HCT116 (cell line): ENCODE measurements at regions not wholly inside any gene's neighbourhood (a gene's known extent, or its start where the extent isn't known, plus 50 kb on each side); places are given as distances from the start of the nearest gene placed in this dataset.

Source experiments
- CEBPB ChIP-seq: IDR thresholded peaks from 2 replicates; pipeline ENCODE4 v1.6.1; 2012; ENCODE audit warnings: low read depth
- EZH2 ChIP-seq: fragments of 200-600 bp; sonication (generic); IDR thresholded peaks from 2 replicates; pipeline ENCODE4 v1.6.1; 2017; ENCODE audit warnings: antibody characterized with exemption, mixed run types
- EZH2phosphoT487 ChIP-seq: fragments of 200-600 bp; IDR thresholded peaks from 2 replicates; pipeline ENCODE4 v1.6.1; 2018; ENCODE audit warnings: antibody characterized with exemption, borderline replicate concordance
- POLR2A ChIP-seq: IDR thresholded peaks from 2 replicates; pipeline ENCODE4 v1.7.0; 2011; ENCODE audit warnings: borderline replicate concordance; ENCODE audit not compliant: insufficient read depth, insufficient read length; ENCODE audit errors: extremely low read depth
- POLR2AphosphoS5 ChIP-seq: IDR thresholded peaks from 2 replicates; pipeline ENCODE4 v1.6.1; 2011; ENCODE audit warnings: mild to moderate bottlenecking, low read depth, low read length, moderate library complexity
- RAD21 ChIP-seq: IDR thresholded peaks from 2 replicates; pipeline ENCODE4 v1.6.1; 2012; ENCODE audit warnings: low read depth, mild to moderate bottlenecking
- TCF7L2 ChIP-seq: IDR thresholded peaks from 2 replicates; pipeline ENCODE4 v1.7.0; 2011; ENCODE audit warnings: borderline replicate concordance, inconsistent platforms; ENCODE audit not compliant: insufficient read depth, insufficient read length; ENCODE audit errors: extremely low read depth
- ZFX ChIP-seq: fragments of 450-650 bp; IDR thresholded peaks from 2 replicates; pipeline ENCODE4 v1.6.1; 2017
- TF ChIP-seq, protein P1 (sequence below), 3 experiments: fragments of 200-600 bp in 1 of 3; sonication (generic) in 1 of 3; IDR thresholded peaks in 2 of 3; conservative IDR thresholded peaks in 1 of 3; 2 replicates each; pipeline ENCODE4 v1.5.1; 2012 to 2017; ENCODE audit warnings: low read depth in 2 of 3, low read length in 2 of 3, antibody characterized with exemption in 1 of 3, borderline replicate concordance in 1 of 3, control low read depth in 1 of 3, mild to moderate bottlenecking in 1 of 3, mixed read lengths in 1 of 3, mixed run types in 1 of 3, moderate library complexity in 1 of 3; ENCODE audit not compliant: insufficient read depth in 1 of 3
- TF ChIP-seq, protein P2 (sequence below): IDR thresholded peaks from 2 replicates; pipeline ENCODE4 v1.6.1; 2012; ENCODE audit warnings: low read depth
- TF ChIP-seq, protein P3 (sequence below): IDR thresholded peaks from 2 replicates; pipeline ENCODE4 v1.6.1; 2012
- TF ChIP-seq, protein P4 (sequence below): IDR thresholded peaks from 2 replicates; pipeline ENCODE4 v1.6.1; 2012

DNA sequence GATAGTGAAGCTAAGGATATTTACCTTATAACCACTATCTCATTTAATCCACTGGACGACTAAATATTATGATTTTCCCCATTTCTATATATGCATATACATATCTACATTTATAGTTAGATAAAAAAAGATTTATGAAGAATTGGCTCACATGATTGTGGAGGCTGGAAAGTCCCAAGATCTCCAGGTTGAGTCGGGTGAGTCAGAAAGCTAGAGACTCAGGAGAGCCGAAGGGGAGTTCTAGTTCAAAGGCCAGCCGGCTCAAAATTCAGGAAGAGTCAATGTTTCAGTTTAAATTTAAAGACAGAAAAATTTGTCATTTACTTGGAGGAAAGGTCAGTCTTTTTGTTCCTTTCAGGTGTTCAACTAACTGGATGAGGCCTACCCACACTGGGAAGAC, 158.2 kb upstream of the CPEB2 start:
- TF ChIP-seq EZH2, result no peak
- TF ChIP-seq, protein P1, sequence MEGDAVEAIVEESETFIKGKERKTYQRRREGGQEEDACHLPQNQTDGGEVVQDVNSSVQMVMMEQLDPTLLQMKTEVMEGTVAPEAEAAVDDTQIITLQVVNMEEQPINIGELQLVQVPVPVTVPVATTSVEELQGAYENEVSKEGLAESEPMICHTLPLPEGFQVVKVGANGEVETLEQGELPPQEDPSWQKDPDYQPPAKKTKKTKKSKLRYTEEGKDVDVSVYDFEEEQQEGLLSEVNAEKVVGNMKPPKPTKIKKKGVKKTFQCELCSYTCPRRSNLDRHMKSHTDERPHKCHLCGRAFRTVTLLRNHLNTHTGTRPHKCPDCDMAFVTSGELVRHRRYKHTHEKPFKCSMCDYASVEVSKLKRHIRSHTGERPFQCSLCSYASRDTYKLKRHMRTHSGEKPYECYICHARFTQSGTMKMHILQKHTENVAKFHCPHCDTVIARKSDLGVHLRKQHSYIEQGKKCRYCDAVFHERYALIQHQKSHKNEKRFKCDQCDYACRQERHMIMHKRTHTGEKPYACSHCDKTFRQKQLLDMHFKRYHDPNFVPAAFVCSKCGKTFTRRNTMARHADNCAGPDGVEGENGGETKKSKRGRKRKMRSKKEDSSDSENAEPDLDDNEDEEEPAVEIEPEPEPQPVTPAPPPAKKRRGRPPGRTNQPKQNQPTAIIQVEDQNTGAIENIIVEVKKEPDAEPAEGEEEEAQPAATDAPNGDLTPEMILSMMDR (IDR thresholded peaks at IDR 0.05 in 2 of 3, conservative IDR thresholded peaks at IDR 0.05 in 1 of 3; ENCODE audit: borderline replicate concordance in 1 of 3, insufficient read depth in 1 of 3, low read depth in 2 of 3, low read length in 2 of 3), result no peak
- TF ChIP-seq, protein P2, sequence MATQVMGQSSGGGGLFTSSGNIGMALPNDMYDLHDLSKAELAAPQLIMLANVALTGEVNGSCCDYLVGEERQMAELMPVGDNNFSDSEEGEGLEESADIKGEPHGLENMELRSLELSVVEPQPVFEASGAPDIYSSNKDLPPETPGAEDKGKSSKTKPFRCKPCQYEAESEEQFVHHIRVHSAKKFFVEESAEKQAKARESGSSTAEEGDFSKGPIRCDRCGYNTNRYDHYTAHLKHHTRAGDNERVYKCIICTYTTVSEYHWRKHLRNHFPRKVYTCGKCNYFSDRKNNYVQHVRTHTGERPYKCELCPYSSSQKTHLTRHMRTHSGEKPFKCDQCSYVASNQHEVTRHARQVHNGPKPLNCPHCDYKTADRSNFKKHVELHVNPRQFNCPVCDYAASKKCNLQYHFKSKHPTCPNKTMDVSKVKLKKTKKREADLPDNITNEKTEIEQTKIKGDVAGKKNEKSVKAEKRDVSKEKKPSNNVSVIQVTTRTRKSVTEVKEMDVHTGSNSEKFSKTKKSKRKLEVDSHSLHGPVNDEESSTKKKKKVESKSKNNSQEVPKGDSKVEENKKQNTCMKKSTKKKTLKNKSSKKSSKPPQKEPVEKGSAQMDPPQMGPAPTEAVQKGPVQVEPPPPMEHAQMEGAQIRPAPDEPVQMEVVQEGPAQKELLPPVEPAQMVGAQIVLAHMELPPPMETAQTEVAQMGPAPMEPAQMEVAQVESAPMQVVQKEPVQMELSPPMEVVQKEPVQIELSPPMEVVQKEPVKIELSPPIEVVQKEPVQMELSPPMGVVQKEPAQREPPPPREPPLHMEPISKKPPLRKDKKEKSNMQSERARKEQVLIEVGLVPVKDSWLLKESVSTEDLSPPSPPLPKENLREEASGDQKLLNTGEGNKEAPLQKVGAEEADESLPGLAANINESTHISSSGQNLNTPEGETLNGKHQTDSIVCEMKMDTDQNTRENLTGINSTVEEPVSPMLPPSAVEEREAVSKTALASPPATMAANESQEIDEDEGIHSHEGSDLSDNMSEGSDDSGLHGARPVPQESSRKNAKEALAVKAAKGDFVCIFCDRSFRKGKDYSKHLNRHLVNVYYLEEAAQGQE, result no peak
- no peak for TF ChIP-seq TCF7L2
- no peak for TF ChIP-seq POLR2A
- no peak for TF ChIP-seq ZFX
- TF ChIP-seq, protein P3, sequence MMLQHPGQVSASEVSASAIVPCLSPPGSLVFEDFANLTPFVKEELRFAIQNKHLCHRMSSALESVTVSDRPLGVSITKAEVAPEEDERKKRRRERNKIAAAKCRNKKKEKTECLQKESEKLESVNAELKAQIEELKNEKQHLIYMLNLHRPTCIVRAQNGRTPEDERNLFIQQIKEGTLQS, result no peak
- TF ChIP-seq, protein P4, sequence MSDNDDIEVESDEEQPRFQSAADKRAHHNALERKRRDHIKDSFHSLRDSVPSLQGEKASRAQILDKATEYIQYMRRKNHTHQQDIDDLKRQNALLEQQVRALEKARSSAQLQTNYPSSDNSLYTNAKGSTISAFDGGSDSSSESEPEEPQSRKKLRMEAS, result no peak
- no peak for TF ChIP-seq RAD21
- no peak for TF ChIP-seq POLR2AphosphoS5
- no peak for TF ChIP-seq CEBPB
- TF ChIP-seq EZH2phosphoT487, result no peak
